Ishikawa (cell line): ENCODE measurements at regions not wholly inside any gene's neighbourhood (a gene's known extent, or its start where the extent isn't known, plus 50 kb on each side); places are given as distances from the start of the nearest gene placed in this dataset.

Experiments
- CEBPB ChIP-seq: IDR thresholded peaks from 2 replicates; pipeline ENCODE4 v1.6.1; 2012
- EGR1 ChIP-seq: IDR thresholded peaks from 2 replicates; pipeline ENCODE4 v1.6.1; 2012
- EP300 ChIP-seq: IDR thresholded peaks from 2 replicates; pipeline ENCODE4 v1.6.1; 2012; ENCODE audit warnings: borderline replicate concordance
- RAD21 ChIP-seq: IDR thresholded peaks from 2 replicates; pipeline ENCODE4 v1.6.1; 2012; ENCODE audit warnings: low read depth
- REST ChIP-seq: IDR thresholded peaks from 2 replicates; pipeline ENCODE4 v1.6.1; 2012; ENCODE audit warnings: low read depth, mild to moderate bottlenecking
- TCF12 ChIP-seq: IDR thresholded peaks from 2 replicates; pipeline ENCODE4 v1.6.1; 2012; ENCODE audit warnings: low read depth
- YY1 ChIP-seq: IDR thresholded peaks from 2 replicates; pipeline ENCODE4 v1.6.1; 2012; ENCODE audit warnings: low read depth

- no peak for TF ChIP-seq TCF12
- TF ChIP-seq EGR1 = no peak
- no peak for TF ChIP-seq EP300
- no peak for TF ChIP-seq CEBPB
- no peak for TF ChIP-seq RAD21
- TF ChIP-seq REST = no peak
- no peak for TF ChIP-seq YY1
Measured at GRCh38 chr1:65505547-65506300, 85.3 kb downstream of the LEPR start.
